T-cell (primary cell): ENCODE measurements at regions not wholly inside any gene's neighbourhood (a gene's known extent, or its start where the extent isn't known, plus 50 kb on each side); places are given as distances from the start of the nearest gene placed in this dataset.

Source experiments
- ATAC-seq, 4 experiments: fragments of 200-7000 bp in 3 of 4; fragments of 150-1000 bp in 1 of 4; cut with Tn5 transposase; replicated peaks in 1 of 4; 1 replicate in 3 of 4; 2 replicates in 1 of 4; pipeline ENCODE4 v1.10.0; 2021; ENCODE audit warnings: moderate library complexity in 3 of 4, mild to moderate bottlenecking in 2 of 4, moderate number of reproducible peaks in 1 of 4
- CTCF ChIA-PET, 2 donors: fragments of 300-600 bp; sonication (Branson Sonifier 250); formaldehyde crosslinking; loops; one replicate each; lab custom pipeline; 2022; ENCODE audit warnings: antibody characterized with exemption in 2 of 2; lab: Charles Lee
- POLR2A ChIA-PET, 2 donors: fragments of 300-600 bp; sonication (Branson Sonifier 250); formaldehyde crosslinking; loops; one replicate each; lab custom pipeline; 2022; ENCODE audit warnings: antibody characterized with exemption in 2 of 2; lab: Charles Lee
- DNase-seq, 35 experiments: peaks; one replicate each; pipeline versions ENCODE4 v3.0.0 to v3.0.0-alpha.2; 2013 to 2023
- H3K27ac ChIP-seq: one replicate; pipeline ENCODE4 v1.5.1; 2013; ENCODE audit warnings: low read length
- H3K27me3 ChIP-seq, 2 experiments: replicated peaks in 1 of 2; 1 replicate in 1 of 2; 2 replicates in 1 of 2; pipeline versions ENCODE4 v1.6.1 to v1.7.0; 2013; ENCODE audit warnings: low read length in 1 of 2, mixed read lengths in 1 of 2; ENCODE audit not compliant: control insufficient read depth in 2 of 2, insufficient read depth in 2 of 2; ENCODE audit errors: extremely low read depth in 1 of 2
- H3K36me3 ChIP-seq, 2 donors: 1 replicate in 1 of 2; 2 replicates in 1 of 2; pipeline versions ENCODE4 v1.6.1 to v1.7.0; 2013; ENCODE audit warnings: low read length in 1 of 2; ENCODE audit not compliant: control insufficient read depth in 2 of 2, insufficient read depth in 1 of 2; ENCODE audit errors: extremely low read depth in 1 of 2
- H3K4me1 ChIP-seq, 2 experiments: 1 replicate in 1 of 2; 2 replicates in 1 of 2; pipeline versions ENCODE4 v1.6.1 to v1.7.0; 2013; ENCODE audit warnings: low read length in 2 of 2, mixed read lengths in 1 of 2; ENCODE audit not compliant: insufficient read depth in 2 of 2, control insufficient read depth in 1 of 2; ENCODE audit errors: extremely low read depth in 1 of 2
- H3K4me3 ChIP-seq, 2 donors: 1 replicate in 1 of 2; 2 replicates in 1 of 2; pipeline versions ENCODE4 v1.5.1 to v1.7.0; 2013; ENCODE audit warnings: mild to moderate bottlenecking in 2 of 2, low read length in 1 of 2, moderate library complexity in 1 of 2; ENCODE audit not compliant: control insufficient read depth in 1 of 2; ENCODE audit errors: extremely low read depth in 1 of 2
- H3K9me3 ChIP-seq: 2 replicates; pipeline ENCODE4 v1.7.0; 2013
- H3K27ac Mint-ChIP-seq, 2 donors: one replicate each; pipeline ENCODE4 v1.8.0; 2020 to 2021; ENCODE audit warnings: mild to moderate bottlenecking in 2 of 2, mixed read lengths in 2 of 2
- H3K27me3 Mint-ChIP-seq, 2 donors: one replicate each; pipeline ENCODE4 v1.8.0; 2021 to 2022; ENCODE audit warnings: mixed read lengths in 2 of 2
- H3K36me3 Mint-ChIP-seq: one replicate; pipeline ENCODE4 v1.8.0; 2021; ENCODE audit warnings: mixed read lengths
- H3K4me1 Mint-ChIP-seq, 3 donors: one replicate each; pipeline ENCODE4 v1.8.0; 2020 to 2022; ENCODE audit warnings: mixed read lengths in 3 of 3, mild to moderate bottlenecking in 1 of 3
- H3K4me3 Mint-ChIP-seq, 3 donors: one replicate each; pipeline ENCODE4 v1.8.0; 2020 to 2022; ENCODE audit warnings: mild to moderate bottlenecking in 3 of 3, mixed read lengths in 3 of 3, moderate library complexity in 3 of 3
- H3K9me3 Mint-ChIP-seq, 3 donors: one replicate each; pipeline ENCODE4 v1.8.0; 2020 to 2022; ENCODE audit warnings: mixed read lengths in 3 of 3
- WGBS: methylation state at CpG from one replicate; pipeline ENCODE4 v1.1.5; 2013; ENCODE audit warnings: missing lambda C conversion rate; ENCODE audit not compliant: insufficient coverage; 5-methylcytosine and 5-hydroxymethylcytosine counted together

GRCh38 chr15:61521953-61522352 lies 292.9 kb upstream of the RORA start:
- H3K27ac ChIP-seq: no peak overlapping the region
- H3K4me3 ChIP-seq: no peak overlapping the region
- no peak overlapping the region for H3K4me3 Mint-ChIP-seq
- no peaks in the 10 kb centered on the region for H3K36me3 Mint-ChIP-seq
- H3K9me3 ChIP-seq: no peaks in the 10 kb centered on the region
- no peaks in the 10 kb centered on the region for H3K27me3 ChIP-seq
- no peak overlapping the region for H3K27ac Mint-ChIP-seq
- peaks cover 8 to 13% of the 10 kb centered on the region in 2 donors for H3K27me3 Mint-ChIP-seq
- WGBS: 0% methylated on average over 1 of the region's 3 CpGs
- H3K9me3 Mint-ChIP-seq: no peaks in the 10 kb centered on the region
- CTCF ChIA-PET: no interaction called here
- no peaks in the 10 kb centered on the region for H3K36me3 ChIP-seq
- no peak for ATAC-seq
- H3K4me1 ChIP-seq: no peaks in the 10 kb centered on the region
- no peaks in the 10 kb centered on the region for H3K4me1 Mint-ChIP-seq
- POLR2A ChIA-PET: no interaction called here
- no peak for DNase-seq

GRCh38 chr15:61519296-61519695 lies 290.2 kb upstream of the RORA start:
- WGBS: no CpG with 5 or more reads among the region's 1 CpG
- Mint-ChIP-seq H3K4me3 (no peak overlapping the region), H3K4me1 (no peaks in the 10 kb centered on the region), H3K9me3 (no peaks in the 10 kb centered on the region), H3K36me3 (no peaks in the 10 kb centered on the region), H3K27me3 (peaks cover 8 to 10% of the 10 kb centered on the region in 2 donors), H3K27ac (no peak overlapping the region)
- ChIA-PET CTCF (no interaction called here), POLR2A (no interaction called here)
- no peaks in the 10 kb centered on the region for H3K36me3 ChIP-seq
- H3K27me3 ChIP-seq: peaks cover 0 to 3% of the 10 kb centered on the region in 2 experiments
- ATAC-seq (no peak), DNase-seq (no peak)
- H3K27ac ChIP-seq: no peak overlapping the region
- no peaks in the 10 kb centered on the region for H3K4me1 ChIP-seq
- no peak overlapping the region for H3K4me3 ChIP-seq
- no peaks in the 10 kb centered on the region for H3K9me3 ChIP-seq

DNA sequence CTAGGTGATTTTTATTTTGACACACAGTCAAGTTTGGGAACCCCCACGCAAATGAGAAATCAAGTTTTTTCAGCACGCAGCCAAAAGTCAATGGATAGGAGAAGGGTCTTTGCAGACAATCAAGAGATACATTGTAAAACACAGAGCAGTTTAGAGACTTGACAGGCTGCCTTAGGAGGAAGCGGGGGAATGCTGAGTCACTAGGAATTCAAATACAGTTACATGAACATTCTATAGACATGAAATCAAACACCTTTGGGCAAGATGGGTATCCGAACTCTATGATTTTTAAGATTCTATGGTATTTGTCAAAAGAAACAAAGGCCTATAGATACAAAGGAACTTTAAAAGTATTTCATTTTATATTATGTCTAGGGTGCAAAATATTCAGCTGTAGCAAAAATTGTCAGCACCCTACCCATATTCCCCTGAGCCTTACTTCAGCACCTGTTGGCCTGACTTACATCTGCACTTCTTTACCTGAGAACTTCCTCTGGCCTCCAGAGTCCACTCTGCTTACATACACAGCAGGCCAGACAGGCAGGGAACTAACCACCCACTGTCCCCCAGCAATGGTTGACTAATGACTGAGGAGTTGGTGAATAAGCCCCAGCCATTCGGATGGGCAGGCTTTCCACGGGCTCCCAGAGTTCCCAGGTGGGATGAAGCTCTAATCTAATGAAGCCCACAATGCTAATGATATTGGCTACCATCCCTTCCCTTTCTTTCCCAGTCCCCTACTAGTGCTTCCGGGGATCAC lies 289.3 kb upstream of the RORA start:
- Mint-ChIP-seq H3K36me3 (no peaks in the 10 kb centered on the region), H3K4me1 (no peaks in the 10 kb centered on the region), H3K9me3 (no peaks in the 10 kb centered on the region), H3K27ac (no peak overlapping the region), H3K4me3 (no peak overlapping the region), H3K27me3 (peaks cover 7 to 13% of the 10 kb centered on the region in 2 donors)
- Histone ChIP-seq H3K4me1 (no peaks in the 10 kb centered on the region), H3K27me3 (peaks cover 0 to 3% of the 10 kb centered on the region in 2 experiments), H3K4me3 (no peak overlapping the region), H3K36me3 (no peaks in the 10 kb centered on the region), H3K9me3 (no peaks in the 10 kb centered on the region), H3K27ac (no peak overlapping the region)
- ChIA-PET POLR2A (no interaction called here), CTCF (no interaction called here)
- 80% methylated on average over 1 of the region's 7 CpGs for WGBS
- DNase-seq: no peak
- no peak for ATAC-seq

DNA sequence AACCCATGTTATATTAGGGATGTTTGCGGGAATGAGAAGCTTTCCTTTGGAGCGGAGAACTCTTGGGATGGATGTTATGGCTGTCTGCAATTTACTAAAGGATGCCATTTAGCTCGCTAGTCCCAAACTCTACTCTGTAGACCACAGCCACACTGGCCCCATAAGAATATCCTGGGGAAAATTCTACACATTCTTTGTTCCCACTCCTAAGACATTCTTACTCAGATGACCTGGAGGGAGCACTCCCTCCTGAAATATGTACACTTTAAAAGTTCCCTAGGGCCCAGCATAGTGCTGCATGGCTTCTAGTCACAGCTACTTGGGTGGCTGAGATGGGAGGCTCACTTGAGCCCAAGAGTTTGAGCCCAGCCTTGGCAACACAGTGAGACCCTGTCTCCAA lies 288.7 kb upstream of the RORA start:
- Histone ChIP-seq H3K4me1 (no peaks in the 10 kb centered on the region), H3K4me3 (no peak overlapping the region), H3K27ac (no peak overlapping the region), H3K27me3 (peaks cover 0 to 3% of the 10 kb centered on the region in 2 experiments), H3K36me3 (no peaks in the 10 kb centered on the region), H3K9me3 (no peaks in the 10 kb centered on the region)
- Mint-ChIP-seq H3K4me3 (no peak overlapping the region), H3K4me1 (no peaks in the 10 kb centered on the region), H3K27me3 (peaks cover 9 to 10% of the 10 kb centered on the region in 2 donors), H3K27ac (no peak overlapping the region), H3K36me3 (no peaks in the 10 kb centered on the region), H3K9me3 (no peaks in the 10 kb centered on the region)
- ChIA-PET CTCF (no interaction called here), POLR2A (no interaction called here)
- ATAC-seq (no peak), DNase-seq (no peak)
- no CpG with 5 or more reads among the region's 3 CpGs for WGBS

GRCh38 chr15:61517335-61517734 lies 288.2 kb upstream of the RORA start:
- H3K27ac Mint-ChIP-seq: no peak overlapping the region
- H3K27me3 Mint-ChIP-seq: peaks cover 10 to 11% of the 10 kb centered on the region in 2 donors
- CTCF ChIA-PET: no interaction called here

DNA sequence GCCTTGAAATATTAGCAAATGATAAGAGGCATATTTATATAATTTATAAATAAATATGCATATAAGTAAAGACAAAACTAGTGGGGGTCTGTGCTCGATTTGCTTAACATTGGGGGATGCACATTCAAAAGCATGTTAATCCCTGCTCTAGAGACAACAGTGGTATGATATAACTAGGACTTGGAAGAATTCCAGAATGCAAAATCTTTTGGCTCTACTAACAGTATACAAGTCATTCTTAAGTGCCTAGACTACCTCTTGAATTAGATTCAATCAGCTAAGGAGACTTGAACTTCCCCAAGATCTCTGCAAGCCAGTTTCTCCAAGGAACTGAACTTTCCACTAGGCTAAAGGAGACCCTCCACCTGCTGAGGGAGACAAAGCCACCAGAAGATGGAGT lies 282.7 kb upstream of the RORA start:
- Mint-ChIP-seq H3K27me3 (peaks cover 17 to 38% of the 10 kb centered on the region in 2 donors), H3K4me3 (no peak overlapping the region), H3K9me3 (no peaks in the 10 kb centered on the region), H3K27ac (no peak overlapping the region), H3K4me1 (no peaks in the 10 kb centered on the region), H3K36me3 (no peaks in the 10 kb centered on the region)
- Histone ChIP-seq H3K27me3 (peaks cover 2 to 3% of the 10 kb centered on the region in 2 experiments), H3K4me1 (no peaks in the 10 kb centered on the region), H3K27ac (no peak overlapping the region), H3K4me3 (no peak overlapping the region), H3K9me3 (no peaks in the 10 kb centered on the region), H3K36me3 (no peaks in the 10 kb centered on the region)
- ChIA-PET POLR2A (no interaction called here), CTCF (no interaction called here)
- no peak for ATAC-seq
- no CpG with 5 or more reads among the region's 1 CpG for WGBS
- DNase-seq: no peak

More at GRCh38 chr15:61517335-61517734, 288.2 kb upstream of the RORA start:
- no peaks in the 10 kb centered on the region for H3K36me3 Mint-ChIP-seq
- no peaks in the 10 kb centered on the region for H3K9me3 ChIP-seq
- no peak overlapping the region for H3K4me3 ChIP-seq
- H3K36me3 ChIP-seq: no peaks in the 10 kb centered on the region
- ATAC-seq (no peak), DNase-seq (no peak)
- no peaks in the 10 kb centered on the region for H3K4me1 Mint-ChIP-seq
- no peaks in the 10 kb centered on the region for H3K4me1 ChIP-seq
- POLR2A ChIA-PET: no interaction called here
- H3K27me3 ChIP-seq: peaks cover 0 to 3% of the 10 kb centered on the region in 2 experiments
- H3K4me3 Mint-ChIP-seq: no peak overlapping the region
- H3K27ac ChIP-seq: no peak overlapping the region
- no peaks in the 10 kb centered on the region for H3K9me3 Mint-ChIP-seq
